AG09319 (cell line): ENCODE measurements at regions not wholly inside any gene's neighbourhood (a gene's known extent, or its start where the extent isn't known, plus 50 kb on each side); places are given as distances from the start of the nearest gene placed in this dataset.
A peak's percentile ranks its signal among the peaks of the same experiment; 100 is the strongest.

Experiments
- DNase-seq: peaks from one replicate; pipeline ENCODE4 v3.0.0-alpha.2; 2010; ENCODE audit warnings: low read depth; ENCODE audit errors: extremely low read depth
- TF ChIP-seq, protein P1 (sequence below): IDR thresholded peaks from 2 replicates; pipeline ENCODE4 v1.5.1; 2011; ENCODE audit warnings: low read depth, mild to moderate bottlenecking, inconsistent platforms, low read length, moderate library complexity

DNA sequence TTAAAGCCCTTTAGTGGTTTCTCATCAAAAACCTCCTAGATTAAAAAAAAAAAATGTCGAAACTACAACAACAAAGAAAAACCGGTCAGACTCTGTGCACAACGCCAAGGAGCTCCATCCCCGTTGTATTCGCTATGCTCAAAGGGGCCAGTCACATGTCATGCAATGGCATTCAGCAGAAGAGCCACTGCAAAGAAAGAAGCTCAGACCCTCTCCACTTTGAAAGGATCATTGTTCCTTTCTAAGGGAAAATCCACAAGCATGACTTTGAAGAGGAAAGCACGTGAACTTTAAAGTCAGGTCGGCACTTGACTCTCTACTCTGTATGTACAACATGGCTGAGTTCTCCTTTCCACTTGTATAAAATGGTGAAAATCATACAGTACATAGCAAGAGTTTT is 655.6 kb downstream of the ETS1 start:
- TF ChIP-seq, protein P1, sequence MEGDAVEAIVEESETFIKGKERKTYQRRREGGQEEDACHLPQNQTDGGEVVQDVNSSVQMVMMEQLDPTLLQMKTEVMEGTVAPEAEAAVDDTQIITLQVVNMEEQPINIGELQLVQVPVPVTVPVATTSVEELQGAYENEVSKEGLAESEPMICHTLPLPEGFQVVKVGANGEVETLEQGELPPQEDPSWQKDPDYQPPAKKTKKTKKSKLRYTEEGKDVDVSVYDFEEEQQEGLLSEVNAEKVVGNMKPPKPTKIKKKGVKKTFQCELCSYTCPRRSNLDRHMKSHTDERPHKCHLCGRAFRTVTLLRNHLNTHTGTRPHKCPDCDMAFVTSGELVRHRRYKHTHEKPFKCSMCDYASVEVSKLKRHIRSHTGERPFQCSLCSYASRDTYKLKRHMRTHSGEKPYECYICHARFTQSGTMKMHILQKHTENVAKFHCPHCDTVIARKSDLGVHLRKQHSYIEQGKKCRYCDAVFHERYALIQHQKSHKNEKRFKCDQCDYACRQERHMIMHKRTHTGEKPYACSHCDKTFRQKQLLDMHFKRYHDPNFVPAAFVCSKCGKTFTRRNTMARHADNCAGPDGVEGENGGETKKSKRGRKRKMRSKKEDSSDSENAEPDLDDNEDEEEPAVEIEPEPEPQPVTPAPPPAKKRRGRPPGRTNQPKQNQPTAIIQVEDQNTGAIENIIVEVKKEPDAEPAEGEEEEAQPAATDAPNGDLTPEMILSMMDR = no peak
- DNase-seq = no peak

DNA sequence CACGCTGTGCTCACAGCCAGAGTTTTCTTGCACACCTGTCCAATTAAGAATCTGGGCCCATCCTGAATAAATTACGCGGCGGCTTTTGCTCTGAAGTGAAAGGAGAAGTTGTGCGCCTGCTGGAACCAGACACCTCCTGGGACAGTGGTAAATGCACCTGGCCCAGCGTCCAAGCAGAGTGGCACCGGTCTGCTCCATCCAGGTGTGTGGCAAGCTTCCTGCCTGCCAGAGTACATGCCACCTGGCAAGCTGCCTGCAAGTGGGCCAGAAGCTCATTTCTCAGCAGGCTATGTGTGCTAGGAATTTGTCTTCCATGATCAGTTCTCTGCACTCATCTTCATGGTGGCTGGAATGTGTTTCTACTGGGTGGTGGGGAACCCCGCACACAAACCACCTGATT is 660.6 kb downstream of the ETS1 start:
- TF ChIP-seq, protein P1 = no peak
- DNase-seq = no peak

DNA sequence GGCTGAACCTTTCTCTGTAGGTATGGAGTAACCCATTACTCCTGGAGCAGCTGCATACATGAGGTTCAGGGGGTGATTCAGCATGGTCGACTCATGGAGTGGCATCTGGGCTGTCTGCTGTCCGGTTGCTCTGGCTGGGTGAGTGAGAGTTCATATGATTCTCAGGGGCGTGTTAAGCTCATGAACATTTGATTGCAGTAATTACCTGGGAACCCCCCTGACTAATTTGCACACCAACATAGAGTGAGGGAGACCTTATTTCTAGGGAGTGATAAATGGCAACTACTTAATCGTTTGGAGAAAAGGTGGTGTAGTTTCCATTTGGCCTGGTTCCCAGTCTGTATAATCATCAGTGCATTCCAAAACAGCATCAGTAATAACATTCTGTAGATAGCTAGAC is 661.9 kb downstream of the ETS1 start:
- no peak for DNase-seq
- TF ChIP-seq, protein P1 = no peak

DNA sequence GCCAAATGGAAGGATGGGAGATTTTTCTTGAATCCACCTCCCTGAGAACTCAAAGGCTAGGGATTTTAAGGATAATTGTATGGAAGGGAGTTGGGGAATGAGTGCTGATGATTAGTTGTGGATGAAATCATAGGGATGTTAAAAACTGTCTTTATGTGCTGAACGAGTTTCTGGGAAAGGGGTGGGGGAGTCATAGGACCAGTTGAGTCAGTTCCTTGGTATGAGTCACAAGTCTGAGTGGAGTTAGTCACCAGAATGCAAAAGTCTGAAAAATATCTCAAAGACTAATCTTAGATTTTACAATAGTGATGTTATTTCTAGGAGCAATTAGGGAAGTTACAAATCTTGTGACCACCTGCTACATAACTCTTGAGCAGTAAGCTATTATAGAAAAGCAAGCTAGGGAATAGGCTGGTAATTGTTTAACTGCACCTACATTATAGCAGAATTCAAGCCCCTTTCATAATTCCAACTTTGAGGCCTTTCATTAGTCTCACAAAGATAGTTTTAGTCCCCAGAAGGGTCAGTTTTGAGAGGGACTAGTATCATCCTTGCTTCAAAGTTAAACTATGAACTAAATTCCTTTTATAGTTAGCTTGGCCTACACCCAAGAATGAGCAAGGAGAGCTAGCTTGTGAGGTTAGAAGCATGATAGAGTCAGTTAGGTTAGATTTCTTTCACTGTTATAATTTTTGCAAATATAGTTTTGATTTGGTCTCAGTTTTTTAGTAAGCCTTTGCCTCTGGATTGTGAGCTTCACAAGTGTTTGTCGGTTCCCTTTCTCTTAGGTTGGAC is 668.0 kb downstream of the ETS1 start:
- TF ChIP-seq, protein P1 = no peak
- peak; percentile 1 for DNase-seq

DNA sequence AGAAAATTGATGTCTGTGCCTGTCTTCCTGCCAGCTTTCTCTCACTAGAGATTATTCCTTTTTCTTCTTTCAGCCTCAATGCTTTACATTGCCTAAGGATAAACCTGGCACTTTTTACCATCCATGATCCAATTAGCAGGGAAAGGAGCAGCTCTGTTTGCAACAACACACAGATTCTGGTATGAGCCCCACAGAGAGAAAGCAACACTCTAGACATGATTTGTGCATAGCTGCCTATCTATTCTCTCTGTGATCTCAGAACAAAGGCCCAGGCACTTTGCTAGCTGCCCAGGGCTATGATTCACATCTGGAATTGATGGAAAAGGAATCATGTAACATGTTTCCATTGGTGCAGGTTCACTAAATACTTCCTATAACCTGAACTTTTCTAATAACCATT is 685.0 kb downstream of the ETS1 start:
- DNase-seq = no peak
- TF ChIP-seq, protein P1 = no peak

DNA sequence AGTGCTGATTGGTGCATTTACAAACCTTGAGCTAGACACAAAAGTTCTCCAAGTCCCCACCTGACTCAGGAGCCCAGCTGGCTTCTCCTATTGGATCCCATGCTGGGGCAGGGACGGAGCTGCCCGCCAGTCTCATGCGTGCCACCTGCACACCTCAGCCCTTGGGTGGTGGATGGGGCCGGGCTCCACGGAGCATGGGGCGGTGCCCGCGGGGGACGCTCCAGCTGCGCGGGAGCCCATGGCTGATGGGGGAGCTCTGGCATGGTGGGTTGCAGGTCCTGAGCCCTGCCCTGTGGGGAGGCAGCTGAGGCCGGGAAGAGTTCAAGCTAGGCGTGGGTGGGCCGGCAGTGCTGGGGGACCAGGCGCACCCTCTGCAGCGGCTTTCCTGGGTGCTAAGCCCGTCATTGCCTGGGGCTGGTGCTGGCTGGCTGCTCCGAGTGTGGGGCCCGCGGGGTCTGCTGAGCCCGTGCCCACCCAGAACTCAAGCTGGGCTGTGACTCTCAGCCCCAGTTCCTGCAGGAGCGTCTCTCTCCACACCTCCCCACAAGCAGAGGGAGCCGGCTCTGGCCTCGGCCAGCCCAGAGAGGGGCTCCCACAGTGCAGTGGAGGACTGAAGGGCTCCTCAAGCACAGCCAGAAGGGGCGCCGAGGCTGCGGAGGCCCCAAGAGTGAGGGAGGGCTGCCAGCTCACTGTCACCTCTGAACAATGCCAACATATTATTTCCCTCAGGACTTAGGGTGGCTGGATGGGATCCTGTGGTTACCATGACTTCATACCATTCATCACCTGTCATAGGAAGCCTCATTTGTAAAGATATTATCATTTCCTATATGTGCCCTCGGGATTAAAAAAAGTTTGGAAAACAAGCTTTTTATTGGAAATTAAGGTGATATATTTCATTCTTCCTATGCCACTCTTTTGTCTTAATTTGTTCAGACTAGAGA is 688.7 kb downstream of the ETS1 start:
- TF ChIP-seq, protein P1 = no peak
- DNase-seq = no peak

DNA sequence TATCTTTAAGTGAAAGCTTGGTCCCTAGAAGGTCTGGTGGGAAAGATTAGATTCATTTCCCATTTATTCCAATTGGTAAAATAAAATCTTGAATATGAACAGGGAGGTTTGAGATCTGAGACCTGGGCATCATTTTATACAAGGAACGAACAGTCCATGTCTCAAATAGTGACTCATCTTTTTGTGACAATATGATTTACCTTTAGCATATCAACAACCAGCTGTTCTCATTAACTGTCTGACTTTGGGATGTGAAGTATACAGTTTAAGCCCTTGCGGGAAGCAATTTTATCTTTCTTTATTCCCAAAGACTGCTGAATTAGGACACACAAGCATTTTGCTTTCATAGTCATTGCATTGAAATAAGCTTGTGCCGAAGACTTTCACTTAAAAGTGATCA is 691.6 kb downstream of the ETS1 start:
- TF ChIP-seq, protein P1 = no peak
- no peak for DNase-seq
